DMS53 treated with DMSO at 0.1 percent for 48 hours (cell line): ENCODE measurements at regions not wholly inside any gene's neighbourhood (a gene's known extent, or its start where the extent isn't known, plus 50 kb on each side); places are given as distances from the start of the nearest gene placed in this dataset.

ENCODE experiments used
- DNase-seq: peaks from one replicate; lab custom pipeline; 2025; ENCODE audit not compliant: unreplicated experiment; lab: John Stamatoyannopoulos, UW

DNA sequence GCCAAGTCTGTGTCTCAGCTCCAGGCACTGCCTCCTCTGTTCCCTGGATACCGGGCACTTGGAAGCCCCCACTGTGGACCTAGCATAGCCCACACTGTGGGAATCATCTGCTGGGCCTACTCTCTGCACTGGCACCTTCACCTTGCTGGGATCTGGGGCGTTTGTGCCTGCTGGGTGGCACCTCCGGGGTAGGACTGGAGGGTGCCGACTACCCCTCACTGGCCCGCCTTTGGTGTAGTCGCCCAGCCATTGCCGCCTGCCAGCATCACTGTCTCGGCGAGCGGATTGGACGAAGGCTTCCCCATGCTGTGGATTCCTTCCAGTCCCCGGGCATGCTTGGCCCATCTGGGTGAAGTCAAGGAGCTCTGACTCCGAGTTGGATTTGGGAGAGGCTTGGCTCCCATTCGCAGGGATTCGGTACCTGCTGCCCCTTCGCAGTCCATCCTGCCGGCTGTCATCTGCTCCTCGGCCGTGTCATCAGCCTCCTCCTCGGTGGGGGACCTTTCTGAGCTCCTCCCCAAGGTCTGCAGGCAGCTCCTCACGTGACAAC is 180.6 kb upstream of the HDAC4 start:
- DNase-seq: no peak

DNA sequence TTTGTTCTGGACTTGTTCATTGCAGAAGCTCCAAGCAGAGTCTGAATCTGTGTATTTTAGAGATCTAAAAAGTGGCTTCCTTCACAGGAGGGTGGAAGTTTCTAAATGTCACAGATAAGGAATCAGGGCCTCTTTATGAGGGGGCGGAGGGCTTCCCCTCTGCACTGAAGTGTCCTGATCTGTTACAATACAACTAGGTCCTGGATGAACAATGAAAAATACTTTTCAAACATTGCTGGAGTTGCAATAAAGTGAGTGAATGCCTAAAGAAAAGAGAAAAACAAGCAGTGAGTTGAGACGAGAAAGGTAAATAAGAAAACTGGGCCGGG is 179.3 kb upstream of the HDAC4 start:
- DNase-seq: no peak

- DNase-seq: no peak
Measured at GRCh38 chr2:239579524-239580198, 178.8 kb upstream of the HDAC4 start.

DNA sequence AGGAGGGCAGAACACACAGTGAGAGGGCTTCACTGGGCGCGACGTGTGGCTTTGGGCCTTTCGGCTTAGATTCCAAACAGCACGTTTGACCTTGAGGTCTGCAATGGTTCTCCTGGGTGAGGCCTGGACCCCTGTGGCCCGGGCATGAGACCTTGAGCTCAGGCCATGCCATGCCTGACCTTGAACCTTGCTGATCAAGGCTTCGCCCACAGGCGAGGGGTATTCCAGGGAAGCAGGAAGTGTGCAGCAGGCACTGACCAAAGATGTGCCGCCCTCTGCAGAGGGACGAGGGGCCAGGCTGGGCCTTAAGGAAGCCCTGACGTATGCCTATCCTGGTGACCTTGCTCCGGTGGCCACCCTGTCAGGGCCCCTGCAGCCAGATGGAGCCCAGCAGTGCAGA is 178.3 kb upstream of the HDAC4 start:
- no peak for DNase-seq

DNA sequence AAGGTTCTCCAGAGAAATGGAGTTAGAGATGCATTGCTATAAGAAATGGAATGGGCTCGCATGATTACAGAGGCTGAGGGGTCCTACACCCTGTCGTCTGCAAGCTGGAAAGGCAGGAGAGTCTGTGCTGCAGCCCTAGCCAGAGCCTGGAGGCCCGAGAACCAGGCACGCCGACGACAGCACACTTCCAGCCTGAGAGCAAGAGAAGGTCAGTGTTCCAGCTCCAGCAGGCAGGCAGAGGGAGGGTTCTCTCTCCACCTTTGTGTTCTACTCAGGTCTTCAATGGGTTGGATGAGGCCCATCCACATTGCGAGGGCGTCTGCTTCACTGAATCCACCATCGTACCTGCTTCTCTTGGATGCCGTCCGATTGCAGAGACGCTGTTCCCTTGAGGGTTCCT is 177.6 kb upstream of the HDAC4 start:
- DNase-seq: no peak

GRCh38 chr2:239577935-239578334 is 177.1 kb upstream of the HDAC4 start:
- no peak for DNase-seq

- DNase-seq: no peak
Measured at GRCh38 chr2:239576784-239577685, 176.2 kb upstream of the HDAC4 start.

GRCh38 chr2:239575931-239576445 is 175.2 kb upstream of the HDAC4 start:
- DNase-seq: no peak

GRCh38 chr2:239574434-239575156 is 173.8 kb upstream of the HDAC4 start:
- DNase-seq: no peak

GRCh38 chr2:239574054-239574433 is 173.2 kb upstream of the HDAC4 start:
- DNase-seq: no peak

DNA sequence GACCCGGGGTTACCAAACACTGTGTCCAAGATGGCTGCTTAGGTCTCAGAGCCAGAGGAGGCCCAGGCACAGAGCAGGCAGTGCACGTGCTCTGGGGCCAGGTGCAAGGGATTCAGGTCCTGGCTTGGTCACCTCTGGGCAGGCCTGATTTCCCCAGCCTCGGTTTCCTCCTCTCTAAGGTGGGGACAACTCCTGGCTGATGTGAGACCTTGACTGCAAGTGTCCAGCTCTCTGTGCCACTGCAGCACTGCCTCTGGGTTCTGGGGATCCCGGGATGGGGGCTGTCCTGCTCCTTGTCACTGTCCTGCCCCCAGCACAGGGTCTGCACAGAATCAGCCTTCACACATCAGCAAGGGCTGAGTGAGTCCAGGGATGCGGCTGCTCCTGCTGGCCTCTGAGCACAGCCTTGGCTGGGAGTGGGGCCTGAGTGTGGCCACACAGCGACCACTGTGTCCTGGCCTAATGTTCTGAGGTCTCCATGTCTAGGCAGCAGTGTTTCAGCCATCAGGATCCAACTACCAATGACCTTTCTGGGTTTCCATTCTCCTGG is 170.2 kb upstream of the HDAC4 start:
- no peak for DNase-seq

DNA sequence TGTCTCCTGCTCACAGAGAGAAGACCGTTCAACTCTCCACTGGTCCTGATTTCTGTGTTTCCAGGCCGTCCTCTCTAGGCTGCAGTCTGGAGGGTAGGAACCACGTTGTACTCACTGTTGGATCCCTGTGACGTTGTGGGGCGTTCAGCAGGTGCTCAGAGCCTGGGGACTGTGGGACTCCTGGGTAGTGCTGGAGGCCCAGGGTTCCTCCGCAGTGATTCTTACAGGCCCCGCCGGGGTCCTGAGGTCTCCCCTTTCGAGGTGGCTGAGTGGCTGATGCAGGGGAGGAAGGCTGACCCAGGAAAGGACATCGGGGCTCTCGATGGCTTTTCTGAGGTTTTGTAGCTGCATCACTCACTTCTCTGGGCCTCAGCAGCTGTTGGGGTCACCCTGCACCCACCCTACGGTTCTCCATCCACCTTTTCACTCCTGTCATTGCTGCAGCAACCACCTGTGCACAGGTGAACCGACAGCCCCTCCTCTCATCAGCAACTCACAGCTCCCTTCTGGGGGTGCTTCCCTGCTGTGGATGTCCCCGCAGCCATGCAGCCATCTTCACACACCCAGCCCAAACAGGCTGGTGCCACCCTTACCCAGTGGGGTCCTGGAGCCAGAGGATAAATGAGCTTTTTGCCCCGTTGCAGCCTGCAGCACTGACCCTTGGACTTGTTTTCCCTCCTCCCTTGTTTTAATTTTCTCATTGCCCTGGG is 169.6 kb upstream of the HDAC4 start:
- DNase-seq: no peak

GRCh38 chr2:239569401-239570090 is 168.7 kb upstream of the HDAC4 start:
- DNase-seq: no peak

DNA sequence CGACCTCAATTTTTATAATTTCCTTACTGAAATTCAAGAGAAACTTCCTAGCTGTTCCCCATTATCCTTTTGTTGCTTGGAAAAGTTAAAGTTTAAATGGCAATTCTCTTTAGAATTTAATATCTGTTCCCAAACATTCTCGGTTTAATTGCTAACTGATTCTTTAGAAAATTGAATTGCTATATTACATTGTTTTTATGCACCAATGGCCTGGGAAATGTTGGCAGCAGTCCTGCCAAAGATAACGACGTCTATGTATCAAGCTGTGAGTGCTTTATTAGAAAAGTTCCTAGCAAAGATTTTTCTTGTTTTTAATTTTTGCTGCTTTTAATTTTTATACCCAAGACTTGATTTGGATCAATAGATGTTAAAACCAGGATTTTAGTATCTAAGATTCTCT is 167.8 kb upstream of the HDAC4 start:
- no peak for DNase-seq

DNA sequence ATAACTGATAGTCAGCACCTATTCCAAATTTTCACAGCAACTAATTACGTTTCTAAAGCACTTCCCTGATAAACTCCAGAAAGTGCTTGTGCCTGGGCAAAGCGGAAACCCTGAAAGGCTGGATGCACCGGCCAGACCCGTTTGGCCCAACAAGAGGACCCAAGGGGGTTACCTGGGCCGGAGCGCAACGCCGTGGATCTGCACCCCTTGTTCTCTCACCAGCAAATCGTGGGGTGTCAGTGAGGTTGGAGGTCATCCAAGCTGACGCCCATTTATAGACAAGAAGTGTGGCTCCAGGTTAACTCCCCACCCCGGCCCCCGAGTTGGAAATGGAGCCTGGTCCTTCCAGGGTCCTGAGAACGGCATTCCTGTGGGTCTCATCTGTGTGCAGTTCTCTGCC is 167.0 kb upstream of the HDAC4 start:
- DNase-seq: no peak

- no peak for DNase-seq
Measured at GRCh38 chr2:239566995-239567568, 166.3 kb upstream of the HDAC4 start.

DNA sequence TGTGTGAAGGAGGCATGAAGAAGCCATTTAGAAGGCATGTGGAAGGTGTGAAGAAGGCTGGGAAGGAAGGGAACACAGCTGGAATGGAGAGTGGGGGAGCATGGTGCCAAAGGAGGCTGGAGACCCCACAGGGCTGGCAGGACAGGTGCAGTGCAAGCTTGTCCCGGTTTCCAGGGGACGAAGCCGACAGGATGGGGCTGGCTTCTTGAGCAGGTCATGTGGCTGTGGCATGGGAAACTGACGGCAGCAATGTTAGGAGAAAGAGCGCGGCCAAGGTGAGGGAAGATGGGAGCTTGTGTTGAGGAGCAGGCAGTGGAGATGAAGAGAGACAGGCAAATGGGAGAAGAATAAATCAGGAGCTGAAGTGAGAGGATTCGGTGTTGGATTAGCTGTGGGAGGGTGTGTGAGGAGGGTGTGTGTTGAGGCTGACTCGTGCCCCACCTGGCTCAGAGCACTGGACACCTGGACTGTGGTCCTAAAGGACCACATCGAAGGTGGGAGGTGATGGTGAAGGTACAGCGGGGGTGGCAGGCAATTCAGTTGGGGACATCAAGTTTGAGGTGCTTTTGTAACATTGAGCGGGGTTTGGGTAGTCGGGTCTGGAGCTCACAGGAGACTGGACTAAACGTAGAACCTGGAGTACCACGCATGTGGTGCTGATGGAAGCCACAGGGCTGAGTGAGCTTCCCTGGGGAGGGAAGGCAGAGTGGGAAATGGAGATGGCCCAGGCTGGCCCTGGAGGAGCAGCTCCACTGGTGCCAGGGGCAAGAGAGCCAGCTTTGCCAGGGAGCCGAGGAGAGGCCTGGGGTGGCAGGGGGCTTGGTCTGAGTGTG is 165.6 kb upstream of the HDAC4 start:
- no peak for DNase-seq

- no peak for DNase-seq
Measured at GRCh38 chr2:239564587-239564986, 163.8 kb upstream of the HDAC4 start.

DNA sequence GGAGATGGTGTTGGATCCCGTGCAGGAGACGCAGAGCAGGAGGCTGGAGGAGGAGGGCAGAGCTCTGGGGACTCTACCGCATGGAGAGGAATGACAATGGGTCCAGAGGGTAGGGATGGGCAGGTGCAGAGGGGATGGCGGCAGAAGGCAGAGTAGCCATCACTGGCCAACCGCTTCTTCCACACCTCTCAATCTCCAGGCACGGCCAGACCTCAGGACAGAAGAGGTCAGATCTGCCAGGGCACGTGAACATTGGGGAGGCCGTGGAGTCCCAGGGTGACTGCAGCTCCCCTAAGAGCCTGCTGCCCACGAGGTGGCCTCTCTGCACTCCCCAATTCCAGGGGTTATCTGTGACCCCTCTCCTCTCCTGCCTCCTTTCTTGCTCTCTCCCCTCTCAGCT is 162.7 kb upstream of the HDAC4 start:
- DNase-seq: no peak
